ENCODE measurements at regions not wholly inside any gene's neighbourhood (a gene's known extent, or its start where the extent isn't known, plus 50 kb on each side); places are given as distances from the start of the nearest gene placed in this dataset.
"Not testable (repeated sequence)": the region's sequence is repeated elsewhere in the genome, so short reads cannot be mapped to it uniquely, and the experiment has no call there.

- DNase-seq = not testable (repeated sequence)
Observed at GRCh38 chr5:21274361-21274760, 1286.4 kb upstream of the CDH18 start.

- DNase-seq = no peak
Observed at GRCh38 chr5:21263361-21263760, 1275.4 kb upstream of the CDH18 start.

- no peak for DNase-seq
Observed at GRCh38 chr5:21254161-21254560, 1266.2 kb upstream of the CDH18 start.

GRCh38 chr5:21244982-21245381 lies 1257.0 kb upstream of the CDH18 start:
- DNase-seq = no peak

- DNase-seq = no peak
Observed at GRCh38 chr5:21238786-21239185, 1250.8 kb upstream of the CDH18 start.

- DNase-seq = no peak
Observed at GRCh38 chr5:21237461-21237860, 1249.5 kb upstream of the CDH18 start.

- DNase-seq = no peak
Observed at GRCh38 chr5:21236971-21237427, 1249.0 kb upstream of the CDH18 start.

- DNase-seq = no peak
Observed at GRCh38 chr5:21236104-21236503, 1248.1 kb upstream of the CDH18 start.

GRCh38 chr5:21225223-21226064 lies 1237.4 kb upstream of the CDH18 start:
- DNase-seq = no peak

GRCh38 chr5:21221616-21222015 lies 1233.6 kb upstream of the CDH18 start:
- DNase-seq = no peak

GRCh38 chr5:21219966-21220365 lies 1232.0 kb upstream of the CDH18 start:
- DNase-seq = no peak

GRCh38 chr5:21219251-21219650 lies 1231.3 kb upstream of the CDH18 start:
- DNase-seq = no peak

- no peak for DNase-seq
Observed at GRCh38 chr5:21212026-21212425, 1224.0 kb upstream of the CDH18 start.

- no peak for DNase-seq
Observed at GRCh38 chr5:21209409-21209808, 1221.4 kb upstream of the CDH18 start.

GRCh38 chr5:21199087-21199486 lies 1211.1 kb upstream of the CDH18 start:
- no peak for DNase-seq

GRCh38 chr5:21195145-21195544 lies 1207.1 kb upstream of the CDH18 start:
- DNase-seq = no peak

- DNase-seq = no peak
Observed at GRCh38 chr5:21185536-21185935, 1197.5 kb upstream of the CDH18 start.

GRCh38 chr5:21184581-21184980 lies 1196.6 kb upstream of the CDH18 start:
- DNase-seq = no peak

GRCh38 chr5:21181609-21182125 lies 1193.7 kb upstream of the CDH18 start:
- no peak for DNase-seq

GRCh38 chr5:21173526-21173925 lies 1185.5 kb upstream of the CDH18 start:
- no peak for DNase-seq

- no peak for DNase-seq
Observed at GRCh38 chr5:21173036-21173435, 1185.0 kb upstream of the CDH18 start.

GRCh38 chr5:21171038-21171437 lies 1183.0 kb upstream of the CDH18 start:
- DNase-seq = no peak

- no peak for DNase-seq
Observed at GRCh38 chr5:21168557-21168956, 1180.6 kb upstream of the CDH18 start.

GRCh38 chr5:21165344-21165743 lies 1177.3 kb upstream of the CDH18 start:
- DNase-seq = no peak

- no peak for DNase-seq
Observed at GRCh38 chr5:21164425-21164824, 1176.4 kb upstream of the CDH18 start.
